GM12878 (cell line): ENCODE measurements at regions not wholly inside any gene's neighbourhood (a gene's known extent, or its start where the extent isn't known, plus 50 kb on each side); places are given as distances from the start of the nearest gene placed in this dataset.

ENCODE experiments used
- ASH2L ChIP-seq: fragments of 300-600, 200-600 bp; sonication (generic); IDR thresholded peaks from 2 replicates; pipeline ENCODE4 v1.6.1; 2017; ENCODE audit warnings: low read depth, mild to moderate bottlenecking, borderline replicate concordance
- BCLAF1 ChIP-seq: fragments of 450-650 bp; IDR thresholded peaks from 2 replicates; pipeline ENCODE4 v1.6.1; 2017; ENCODE audit warnings: antibody characterized with exemption, mild to moderate bottlenecking, moderate library complexity
- BRCA1 ChIP-seq: IDR thresholded peaks from 2 replicates; pipeline ENCODE4 v1.6.1; 2011; ENCODE audit warnings: low read depth, low read length, improper control_type of control experiment
- CHD1 ChIP-seq: IDR thresholded peaks from 2 replicates; pipeline ENCODE4 v1.6.1; 2012; ENCODE audit warnings: low read depth, low read length, improper control_type of control experiment
- EGR1 ChIP-seq, 2 experiments: IDR thresholded peaks; 1 replicate in 1 of 2; 2 replicates in 1 of 2; pipeline ENCODE4 v1.6.1; 2011 to 2012; ENCODE audit warnings: low read depth in 2 of 2, low read length in 2 of 2, borderline replicate concordance in 1 of 2, mild to moderate bottlenecking in 1 of 2, moderate library complexity in 1 of 2
- MYC ChIP-seq: IDR thresholded peaks from 2 replicates; pipeline ENCODE4 v1.6.1; 2011; ENCODE audit warnings: mild to moderate bottlenecking, low read length, moderate library complexity, inconsistent platforms; ENCODE audit not compliant: insufficient read depth, insufficient replicate concordance, insufficient read length, severe bottlenecking
- NBN ChIP-seq: fragments of 450-650 bp; IDR thresholded peaks from 2 replicates; pipeline ENCODE4 v1.6.1; 2016
- NR2F1 ChIP-seq: fragments of 450-650 bp; conservative IDR thresholded peaks from 2 replicates; pipeline ENCODE4 v1.6.1; 2017; ENCODE audit warnings: mild to moderate bottlenecking
- SREBF2 ChIP-seq: IDR thresholded peaks from 2 replicates; pipeline ENCODE4 v1.6.1; 2012; ENCODE audit warnings: mild to moderate bottlenecking, low read length
- SRF ChIP-seq, 2 experiments: IDR thresholded peaks; 2 replicates each; pipeline ENCODE4 v1.6.1; 2011; ENCODE audit warnings: low read depth in 2 of 2, low read length in 2 of 2, mild to moderate bottlenecking in 1 of 2, moderate library complexity in 1 of 2
- TAF1 ChIP-seq: IDR thresholded peaks from 2 replicates; pipeline ENCODE4 v1.6.1; 2011; ENCODE audit warnings: mild to moderate bottlenecking, low read depth, low read length, borderline replicate concordance
- TF ChIP-seq, protein P1 (sequence below): IDR thresholded peaks from 2 replicates; pipeline ENCODE4 v1.6.1; 2012; ENCODE audit warnings: low read depth, low read length, improper control_type of control experiment
- TF ChIP-seq, protein P2 (sequence below), 3 experiments: IDR thresholded peaks in 2 of 3; conservative IDR thresholded peaks in 1 of 3; 2 replicates each; pipeline ENCODE4 v1.5.1; 2011; ENCODE audit warnings: low read depth in 3 of 3, low read length in 3 of 3, mild to moderate bottlenecking in 3 of 3, control low read depth in 2 of 3, moderate library complexity in 2 of 3, inconsistent platforms in 1 of 3, mixed read lengths in 1 of 3; ENCODE audit not compliant: control insufficient read depth in 2 of 3, insufficient read depth in 1 of 3; ENCODE audit errors: extremely low read depth in 1 of 3
- TF ChIP-seq, protein P3 (sequence below): IDR thresholded peaks from 2 replicates; pipeline ENCODE4 v1.6.1; 2012; ENCODE audit warnings: mild to moderate bottlenecking, low read depth, low read length

GRCh38 chr1:78247079-78247478 is 201.3 kb downstream of the GIPC2 start:
- TF ChIP-seq, protein P1, sequence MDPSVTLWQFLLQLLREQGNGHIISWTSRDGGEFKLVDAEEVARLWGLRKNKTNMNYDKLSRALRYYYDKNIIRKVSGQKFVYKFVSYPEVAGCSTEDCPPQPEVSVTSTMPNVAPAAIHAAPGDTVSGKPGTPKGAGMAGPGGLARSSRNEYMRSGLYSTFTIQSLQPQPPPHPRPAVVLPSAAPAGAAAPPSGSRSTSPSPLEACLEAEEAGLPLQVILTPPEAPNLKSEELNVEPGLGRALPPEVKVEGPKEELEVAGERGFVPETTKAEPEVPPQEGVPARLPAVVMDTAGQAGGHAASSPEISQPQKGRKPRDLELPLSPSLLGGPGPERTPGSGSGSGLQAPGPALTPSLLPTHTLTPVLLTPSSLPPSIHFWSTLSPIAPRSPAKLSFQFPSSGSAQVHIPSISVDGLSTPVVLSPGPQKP: no peak
- TF ChIP-seq, protein P2, sequence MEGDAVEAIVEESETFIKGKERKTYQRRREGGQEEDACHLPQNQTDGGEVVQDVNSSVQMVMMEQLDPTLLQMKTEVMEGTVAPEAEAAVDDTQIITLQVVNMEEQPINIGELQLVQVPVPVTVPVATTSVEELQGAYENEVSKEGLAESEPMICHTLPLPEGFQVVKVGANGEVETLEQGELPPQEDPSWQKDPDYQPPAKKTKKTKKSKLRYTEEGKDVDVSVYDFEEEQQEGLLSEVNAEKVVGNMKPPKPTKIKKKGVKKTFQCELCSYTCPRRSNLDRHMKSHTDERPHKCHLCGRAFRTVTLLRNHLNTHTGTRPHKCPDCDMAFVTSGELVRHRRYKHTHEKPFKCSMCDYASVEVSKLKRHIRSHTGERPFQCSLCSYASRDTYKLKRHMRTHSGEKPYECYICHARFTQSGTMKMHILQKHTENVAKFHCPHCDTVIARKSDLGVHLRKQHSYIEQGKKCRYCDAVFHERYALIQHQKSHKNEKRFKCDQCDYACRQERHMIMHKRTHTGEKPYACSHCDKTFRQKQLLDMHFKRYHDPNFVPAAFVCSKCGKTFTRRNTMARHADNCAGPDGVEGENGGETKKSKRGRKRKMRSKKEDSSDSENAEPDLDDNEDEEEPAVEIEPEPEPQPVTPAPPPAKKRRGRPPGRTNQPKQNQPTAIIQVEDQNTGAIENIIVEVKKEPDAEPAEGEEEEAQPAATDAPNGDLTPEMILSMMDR (IDR thresholded peaks at IDR 0.05 in 2 of 3, conservative IDR thresholded peaks at IDR 0.05 in 1 of 3; ENCODE audit: control insufficient read depth in 2 of 3, extremely low read depth in 1 of 3, insufficient read depth in 1 of 3, low read depth in 3 of 3, low read length in 3 of 3): no peak
- no peak for TF ChIP-seq SRF (IDR thresholded peaks at IDR 0.05; ENCODE audit: low read depth in 2 of 2, low read length in 2 of 2)
- no peak for TF ChIP-seq SREBF2
- TF ChIP-seq NR2F1: no peak
- TF ChIP-seq BCLAF1: no peak
- TF ChIP-seq ASH2L: no peak
- TF ChIP-seq EGR1 (IDR thresholded peaks at IDR 0.05; ENCODE audit: borderline replicate concordance in 1 of 2, low read depth in 2 of 2, low read length in 2 of 2): no peak
- no peak for TF ChIP-seq BRCA1
- no peak for TF ChIP-seq TAF1
- TF ChIP-seq MYC: no peak
- TF ChIP-seq NBN: no peak
- TF ChIP-seq, protein P3, sequence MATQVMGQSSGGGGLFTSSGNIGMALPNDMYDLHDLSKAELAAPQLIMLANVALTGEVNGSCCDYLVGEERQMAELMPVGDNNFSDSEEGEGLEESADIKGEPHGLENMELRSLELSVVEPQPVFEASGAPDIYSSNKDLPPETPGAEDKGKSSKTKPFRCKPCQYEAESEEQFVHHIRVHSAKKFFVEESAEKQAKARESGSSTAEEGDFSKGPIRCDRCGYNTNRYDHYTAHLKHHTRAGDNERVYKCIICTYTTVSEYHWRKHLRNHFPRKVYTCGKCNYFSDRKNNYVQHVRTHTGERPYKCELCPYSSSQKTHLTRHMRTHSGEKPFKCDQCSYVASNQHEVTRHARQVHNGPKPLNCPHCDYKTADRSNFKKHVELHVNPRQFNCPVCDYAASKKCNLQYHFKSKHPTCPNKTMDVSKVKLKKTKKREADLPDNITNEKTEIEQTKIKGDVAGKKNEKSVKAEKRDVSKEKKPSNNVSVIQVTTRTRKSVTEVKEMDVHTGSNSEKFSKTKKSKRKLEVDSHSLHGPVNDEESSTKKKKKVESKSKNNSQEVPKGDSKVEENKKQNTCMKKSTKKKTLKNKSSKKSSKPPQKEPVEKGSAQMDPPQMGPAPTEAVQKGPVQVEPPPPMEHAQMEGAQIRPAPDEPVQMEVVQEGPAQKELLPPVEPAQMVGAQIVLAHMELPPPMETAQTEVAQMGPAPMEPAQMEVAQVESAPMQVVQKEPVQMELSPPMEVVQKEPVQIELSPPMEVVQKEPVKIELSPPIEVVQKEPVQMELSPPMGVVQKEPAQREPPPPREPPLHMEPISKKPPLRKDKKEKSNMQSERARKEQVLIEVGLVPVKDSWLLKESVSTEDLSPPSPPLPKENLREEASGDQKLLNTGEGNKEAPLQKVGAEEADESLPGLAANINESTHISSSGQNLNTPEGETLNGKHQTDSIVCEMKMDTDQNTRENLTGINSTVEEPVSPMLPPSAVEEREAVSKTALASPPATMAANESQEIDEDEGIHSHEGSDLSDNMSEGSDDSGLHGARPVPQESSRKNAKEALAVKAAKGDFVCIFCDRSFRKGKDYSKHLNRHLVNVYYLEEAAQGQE: no peak
- TF ChIP-seq CHD1: no peak
